Small intestine (tissue), 7 donors: ENCODE measurements at regions not wholly inside any gene's neighbourhood (a gene's known extent, or its start where the extent isn't known, plus 50 kb on each side); places are given as distances from the start of the nearest gene placed in this dataset.

Experiments
- DNase-seq, 2 donors: peaks; one replicate each; pipeline versions ENCODE4 v3.0.0 to v3.0.0-alpha.2; 2013
- FAIRE-seq: peaks from 2 replicates; lab custom pipeline; 2012; peaks lifted over from hg19 to GRCh38; lab: Jason Lieb, UNC
- H3K27ac ChIP-seq, 3 donors: one replicate each; pipeline ENCODE4 v1.5.1; 2013; ENCODE audit warnings: low read length in 2 of 3, mild to moderate bottlenecking in 2 of 3, control low read depth in 1 of 3, inconsistent platforms in 1 of 3, low read depth in 1 of 3, moderate library complexity in 1 of 3
- H3K27me3 ChIP-seq, 3 donors: one replicate each; pipeline ENCODE4 v1.6.1; 2013; ENCODE audit warnings: low read length in 3 of 3, inconsistent platforms in 1 of 3; ENCODE audit not compliant: control insufficient read depth in 3 of 3, insufficient read depth in 3 of 3
- H3K36me3 ChIP-seq, 3 donors: one replicate each; pipeline ENCODE4 v1.6.1; 2013; ENCODE audit warnings: low read length in 3 of 3, inconsistent platforms in 1 of 3, low read depth in 1 of 3, mild to moderate bottlenecking in 1 of 3, moderate library complexity in 1 of 3; ENCODE audit not compliant: control insufficient read depth in 3 of 3, insufficient read depth in 2 of 3
- H3K4me1 ChIP-seq, 3 donors: one replicate each; pipeline ENCODE4 v1.6.1; 2013; ENCODE audit warnings: low read length in 2 of 3, inconsistent platforms in 1 of 3, low read depth in 1 of 3, mild to moderate bottlenecking in 1 of 3, moderate library complexity in 1 of 3; ENCODE audit not compliant: control insufficient read depth in 3 of 3, insufficient read depth in 2 of 3
- H3K4me3 ChIP-seq, 3 donors: one replicate each; pipeline ENCODE4 v1.5.1; 2013; ENCODE audit warnings: low read length in 3 of 3, control low read depth in 1 of 3, inconsistent platforms in 1 of 3, low read depth in 1 of 3, mild to moderate bottlenecking in 1 of 3, moderate library complexity in 1 of 3
- H3K9me3 ChIP-seq, 2 donors: one replicate each; pipeline ENCODE4 v1.6.1; 2013; ENCODE audit warnings: low read depth in 1 of 2, low read length in 1 of 2; ENCODE audit not compliant: control insufficient read depth in 2 of 2, insufficient read depth in 1 of 2
- WGBS, 3 donors: extraction: QIAGEN DNeasy Blood & Tissue Kit; methylation state at CpG; one replicate each; pipeline ENCODE4 v1.1.7; 2013; 5-methylcytosine and 5-hydroxymethylcytosine counted together
- donor health status: healthy with polysubstance abuse.
- donor health status: control.
- donor health status: control.
- donor health status: Bipolar disorder and iron deficiency.
- donor health status: healthy.

- WGBS, 3 donors, result 68 to 78% (median 75%) methylated on average over 11 of the region's 11 CpGs
- DNase-seq (no peak), FAIRE-seq (no peak)
- peaks cover 0 to 16% (median 0%) of the 10 kb centered on the region in 3 donors for H3K4me1 ChIP-seq
- peaks cover 0 to 7% (median 0%) of the 10 kb centered on the region in 3 donors for H3K36me3 ChIP-seq
- H3K9me3 ChIP-seq, result no peaks in the 10 kb centered on the region
- no peak overlapping the region for H3K4me3 ChIP-seq
- H3K27me3 ChIP-seq, result no peaks in the 10 kb centered on the region
- no peak overlapping the region for H3K27ac ChIP-seq
Measured at GRCh38 chr2:120803764-120804335, 68.2 kb downstream of the GLI2 start.

GRCh38 chr2:120804459-120804858 is 68.8 kb downstream of the GLI2 start:
- H3K27ac ChIP-seq, result no peak overlapping the region
- peak in 1 of 2 donors; percentile 13 for DNase-seq
- H3K4me1 ChIP-seq, result peaks cover 0 to 16% (median 0%) of the 10 kb centered on the region in 3 donors
- H3K36me3 ChIP-seq, result peaks cover 0 to 7% (median 0%) of the 10 kb centered on the region in 3 donors
- 55 to 78% (median 59%) methylated on average over 6 of the region's 6 CpGs for WGBS, 3 donors
- FAIRE-seq, result no peak
- no peak overlapping the region for H3K4me3 ChIP-seq
- H3K27me3 ChIP-seq, result no peaks in the 10 kb centered on the region
- H3K9me3 ChIP-seq, result no peaks in the 10 kb centered on the region

GRCh38 chr2:120805011-120805410 is 69.3 kb downstream of the GLI2 start:
- H3K9me3 ChIP-seq, result no peaks in the 10 kb centered on the region
- FAIRE-seq (no peak), DNase-seq (no peak)
- no peak overlapping the region for H3K4me3 ChIP-seq
- H3K27ac ChIP-seq, result no peak overlapping the region
- peaks cover 0 to 16% (median 0%) of the 10 kb centered on the region in 3 donors for H3K4me1 ChIP-seq
- H3K27me3 ChIP-seq, result peaks cover 0 to 5% (median 0%) of the 10 kb centered on the region in 3 donors
- WGBS, 3 donors, result 89 to 93% (median 90%) methylated on average over 13 of the region's 13 CpGs
- peaks cover 0 to 4% (median 0%) of the 10 kb centered on the region in 3 donors for H3K36me3 ChIP-seq

GRCh38 chr2:120805602-120806001 is 69.9 kb downstream of the GLI2 start:
- Histone ChIP-seq H3K4me3 (no peak overlapping the region), H3K27ac (no peak overlapping the region), H3K9me3 (no peaks in the 10 kb centered on the region), H3K36me3 (peaks cover 0 to 4% (median 0%) of the 10 kb centered on the region in 3 donors), H3K4me1 (peaks cover 0 to 16% (median 0%) of the 10 kb centered on the region in 3 donors), H3K27me3 (peaks cover 0 to 6% (median 0%) of the 10 kb centered on the region in 3 donors)
- DNase-seq (no peak), FAIRE-seq (no peak)
- WGBS, 3 donors, result 61 to 75% (median 70%) methylated on average over 4 of the region's 4 CpGs

GRCh38 chr2:120807751-120808150 is 72.1 kb downstream of the GLI2 start:
- Histone ChIP-seq H3K9me3 (no peaks in the 10 kb centered on the region), H3K4me1 (peaks cover 0 to 14% (median 0%) of the 10 kb centered on the region in 3 donors), H3K4me3 (no peak overlapping the region), H3K27me3 (peaks cover 0 to 6% (median 0%) of the 10 kb centered on the region in 3 donors), H3K36me3 (peaks cover 0 to 2% (median 0%) of the 10 kb centered on the region in 3 donors), H3K27ac (no peak overlapping the region)
- DNase-seq (no peak), FAIRE-seq (no peak)
- 75 to 90% (median 83%) methylated on average over 10 of the region's 10 CpGs for WGBS, 3 donors

GRCh38 chr2:120809151-120809550 is 73.5 kb downstream of the GLI2 start:
- Histone ChIP-seq H3K9me3 (no peaks in the 10 kb centered on the region), H3K36me3 (peaks cover 0 to 4% (median 0%) of the 10 kb centered on the region in 3 donors), H3K4me3 (no peak overlapping the region), H3K27me3 (peaks cover 0 to 6% (median 0%) of the 10 kb centered on the region in 3 donors), H3K27ac (no peak overlapping the region), H3K4me1 (peaks cover 0 to 4% (median 0%) of the 10 kb centered on the region in 3 donors)
- no peak for DNase-seq
- no peak for FAIRE-seq
- 94% methylated on average over 2 of the region's 2 CpGs for WGBS, 3 donors

- WGBS, 3 donors, result 42 to 50% (median 43%) methylated on average over 13 of the region's 13 CpGs
- FAIRE-seq (no peak), DNase-seq (peak in 1 of 2 donors; percentile 20)
- Histone ChIP-seq H3K36me3 (peaks cover 0 to 4% (median 0%) of the 10 kb centered on the region in 3 donors), H3K27ac (no peak overlapping the region), H3K4me3 (no peak overlapping the region), H3K4me1 (peaks cover 0 to 4% (median 0%) of the 10 kb centered on the region in 3 donors), H3K9me3 (no peaks in the 10 kb centered on the region), H3K27me3 (peaks cover 0 to 6% (median 0%) of the 10 kb centered on the region in 3 donors)
Measured at GRCh38 chr2:120809609-120810440, 74.2 kb downstream of the GLI2 start.

- FAIRE-seq, result no peak
- no peak for DNase-seq
- Histone ChIP-seq H3K4me1 (peaks cover 0 to 4% (median 0%) of the 10 kb centered on the region in 3 donors), H3K36me3 (peaks cover 0 to 4% (median 0%) of the 10 kb centered on the region in 3 donors), H3K9me3 (no peaks in the 10 kb centered on the region), H3K27me3 (peaks cover 0 to 6% (median 0%) of the 10 kb centered on the region in 3 donors), H3K27ac (no peak overlapping the region), H3K4me3 (no peak overlapping the region)
- WGBS, 3 donors, result 87 to 92% (median 89%) methylated on average over 10 of the region's 10 CpGs
Measured at GRCh38 chr2:120810639-120811038, 75.0 kb downstream of the GLI2 start.
